ENCODE measurements at regions not wholly inside any gene's neighbourhood (a gene's known extent, or its start where the extent isn't known, plus 50 kb on each side); places are given as distances from the start of the nearest gene placed in this dataset.

GRCh38 chr13:74841123-74841522 is 640.8 kb downstream of the TBC1D4 start:
- TF ChIP-seq CTCF (IDR thresholded peaks at IDR 0.05) (no peak), FOXP4 (CRISPR knock-in tag; IDR thresholded peaks at IDR 0.05) (no peak), ATF3 (CRISPR knock-in tag; conservative IDR thresholded peaks at IDR 0.05) (no peak), USF2 (CRISPR knock-in tag; IDR thresholded peaks at IDR 0.05) (no peak), TCF7 (CRISPR knock-in tag; IDR thresholded peaks at IDR 0.05; ENCODE audit: low read depth) (no peak), ESRRA (CRISPR knock-in tag; IDR thresholded peaks at IDR 0.05; ENCODE audit: borderline replicate concordance) (no peak), NFATC4 (CRISPR knock-in tag; IDR thresholded peaks at IDR 0.05) (no peak), ARID4B (CRISPR knock-in tag; IDR thresholded peaks at IDR 0.05; ENCODE audit: borderline replicate concordance) (no peak), FOXJ3 (CRISPR knock-in tag; IDR thresholded peaks at IDR 0.05; ENCODE audit: borderline replicate concordance) (no peak), ATF2 (CRISPR knock-in tag; IDR thresholded peaks at IDR 0.05; ENCODE audit: borderline replicate concordance, low read depth) (no peak)

Measured in WTC11 (cell line).